HG02571 (cell line): ENCODE measurements at regions not wholly inside any gene's neighbourhood (a gene's known extent, or its start where the extent isn't known, plus 50 kb on each side); places are given as distances from the start of the nearest gene placed in this dataset.
A peak's percentile ranks its signal among the peaks of the same experiment; 100 is the strongest.
"Not testable (repeated sequence)": the region's sequence is repeated elsewhere in the genome, so short reads cannot be mapped to it uniquely, and the experiment has no call there.

Source experiments
- ATAC-seq: cut with Tn5 transposase; IDR thresholded peaks from one replicate; pipeline ENCODE4 v1.9.1; 2021; ENCODE audit warnings: mild to moderate bottlenecking, moderate library complexity; ENCODE audit not compliant: unreplicated experiment

DNA sequence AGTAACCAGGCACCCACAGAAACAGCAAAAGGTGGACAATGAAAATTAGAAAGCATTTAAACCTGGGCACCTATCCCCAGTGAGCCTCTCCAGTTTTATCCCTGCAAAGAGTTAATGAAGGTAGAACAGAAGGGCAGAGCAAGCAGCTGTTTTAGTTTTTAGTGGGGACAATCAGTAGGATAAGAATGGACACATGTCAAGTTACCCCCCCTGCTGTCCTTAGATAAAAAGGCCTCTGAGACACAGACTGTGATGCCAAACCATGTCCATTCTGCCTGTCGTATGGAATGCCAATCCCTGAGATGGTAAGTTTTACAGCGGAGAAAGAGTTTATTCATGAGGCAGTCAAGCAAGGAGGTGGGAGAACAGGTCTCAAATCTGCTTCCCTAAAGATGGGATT lies 162.6 kb upstream of the AGR3 start:
- no peak for ATAC-seq

GRCh38 chr7:17044861-17045260 lies 163.1 kb upstream of the AGR3 start:
- ATAC-seq, result no peak

- no peak for ATAC-seq
Observed at GRCh38 chr7:17046259-17046658, 164.5 kb upstream of the AGR3 start.

DNA sequence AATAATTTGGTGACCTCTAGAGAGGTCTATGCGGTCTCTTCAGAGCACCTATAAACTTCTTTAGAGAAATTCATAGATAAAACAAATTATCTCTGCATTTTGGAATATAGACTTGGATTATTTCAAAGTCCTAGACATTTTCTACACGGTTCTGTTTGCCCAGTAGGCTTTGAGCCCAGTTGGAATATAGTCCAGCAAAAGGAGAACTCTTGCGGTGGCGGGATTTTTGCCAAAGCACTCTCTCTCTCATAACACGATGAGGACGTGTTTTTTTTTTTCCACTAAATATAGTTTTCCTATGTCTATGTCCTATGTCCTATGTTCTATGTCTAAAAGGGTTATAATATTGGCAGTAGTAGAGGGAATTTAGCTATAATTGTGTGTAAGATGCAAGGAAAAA lies 164.9 kb upstream of the AGR3 start:
- no peak for ATAC-seq

GRCh38 chr7:17053164-17053563 lies 171.4 kb upstream of the AGR3 start:
- ATAC-seq, result not testable (repeated sequence)

- ATAC-seq, result no peak
Observed at GRCh38 chr7:17054206-17054605, 172.4 kb upstream of the AGR3 start.

DNA sequence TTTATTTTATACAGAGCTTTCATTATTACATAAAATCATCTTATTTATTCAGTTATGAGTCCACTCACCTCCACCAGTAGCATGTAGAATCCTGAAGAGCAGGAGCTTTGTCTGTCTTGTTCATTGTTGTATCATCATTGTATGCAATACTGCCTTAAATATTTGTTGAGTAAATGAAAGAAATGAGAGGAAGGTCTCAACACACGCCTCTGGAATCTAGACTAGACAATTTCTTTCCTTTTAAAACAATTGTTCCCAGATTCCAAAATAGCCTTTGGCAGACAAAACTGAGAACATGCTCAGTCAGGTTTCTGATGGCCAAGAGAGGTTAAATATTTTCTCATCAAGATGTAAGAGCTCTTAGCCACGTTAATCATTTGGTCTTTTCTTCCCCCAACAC lies 173.1 kb upstream of the AGR3 start:
- no peak for ATAC-seq

- ATAC-seq, result no peak
Observed at GRCh38 chr7:17055596-17055995, 173.8 kb upstream of the AGR3 start.

DNA sequence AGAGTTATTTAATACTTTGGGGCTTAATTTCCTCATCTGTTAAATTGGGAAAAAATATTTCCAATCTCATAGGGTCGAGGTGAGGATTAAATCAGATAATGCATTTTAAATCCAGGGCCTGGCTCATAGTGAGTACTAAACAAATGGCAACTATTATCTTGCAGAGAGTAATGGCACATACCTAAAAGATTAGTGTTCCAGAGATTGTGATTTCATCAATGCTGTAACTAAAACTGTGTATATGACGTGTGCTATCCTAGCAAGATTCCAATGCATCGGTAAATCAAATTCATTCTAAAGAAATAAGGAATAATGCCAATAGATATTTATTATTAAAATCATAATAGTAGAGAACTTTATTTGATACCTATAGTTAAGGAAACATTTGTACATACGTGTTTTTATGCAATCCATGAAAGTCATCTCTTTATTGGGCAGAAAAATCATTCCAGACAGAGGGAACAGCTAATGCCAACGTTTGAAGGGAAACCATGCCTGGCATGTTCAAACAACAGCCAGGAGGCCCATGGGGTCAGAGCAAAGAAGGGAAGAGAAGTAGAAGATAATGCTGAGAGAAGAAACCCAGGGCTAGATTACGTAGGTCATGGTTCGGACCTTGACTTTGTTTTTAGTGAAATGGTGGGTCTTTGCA lies 174.8 kb upstream of the AGR3 start:
- ATAC-seq, result no peak

- ATAC-seq, result no peak
Observed at GRCh38 chr7:17057143-17057509, 175.3 kb upstream of the AGR3 start.

- no peak for ATAC-seq
Observed at GRCh38 chr7:17058568-17058967, 176.8 kb upstream of the AGR3 start.

GRCh38 chr7:17060051-17060450 lies 178.3 kb upstream of the AGR3 start:
- ATAC-seq, result no peak

DNA sequence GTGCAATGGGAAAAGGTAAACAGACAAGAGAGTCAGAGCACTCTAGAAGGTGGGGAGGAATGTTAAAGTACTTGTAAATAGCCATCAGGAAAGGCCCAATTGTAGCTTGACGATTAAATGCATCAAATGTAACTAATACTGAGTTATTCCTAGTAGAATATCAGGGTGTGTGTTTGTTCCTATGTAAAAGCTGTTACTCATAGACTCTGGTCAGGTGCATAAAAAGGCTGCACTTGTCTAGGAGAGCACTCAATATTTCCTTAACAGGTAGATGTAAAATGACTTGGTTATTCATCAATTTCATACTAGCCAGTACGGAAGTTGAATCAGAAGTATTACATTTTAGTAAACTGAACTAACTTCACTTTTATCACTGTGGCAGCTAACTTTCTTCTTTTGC lies 179.7 kb upstream of the AGR3 start:
- ATAC-seq, result no peak

GRCh38 chr7:17062151-17063044 lies 180.6 kb upstream of the AGR3 start:
- ATAC-seq, result no peak

- no peak for ATAC-seq
Observed at GRCh38 chr7:17063045-17063383, 181.2 kb upstream of the AGR3 start.

- no peak for ATAC-seq
Observed at GRCh38 chr7:17067691-17068090, 185.9 kb upstream of the AGR3 start.

DNA sequence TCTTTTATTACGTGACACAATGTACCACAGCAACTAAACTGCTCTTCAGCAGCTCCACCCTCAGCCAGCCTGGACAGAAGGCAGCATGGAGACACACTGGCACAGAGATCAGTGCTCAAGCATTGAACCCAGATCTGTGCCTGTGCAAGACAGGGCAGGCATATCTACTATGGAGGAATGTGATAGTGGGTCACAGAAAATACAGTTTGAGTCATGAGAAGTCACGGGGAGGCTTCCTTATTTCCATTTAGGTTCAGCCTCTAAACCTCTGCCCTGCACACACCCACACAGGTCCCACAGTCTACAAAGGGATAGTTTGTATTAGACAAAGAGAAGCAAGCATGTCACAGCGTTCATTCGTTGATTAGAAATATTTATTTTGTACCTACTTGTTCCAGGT lies 187.4 kb upstream of the AGR3 start:
- ATAC-seq, result no peak

DNA sequence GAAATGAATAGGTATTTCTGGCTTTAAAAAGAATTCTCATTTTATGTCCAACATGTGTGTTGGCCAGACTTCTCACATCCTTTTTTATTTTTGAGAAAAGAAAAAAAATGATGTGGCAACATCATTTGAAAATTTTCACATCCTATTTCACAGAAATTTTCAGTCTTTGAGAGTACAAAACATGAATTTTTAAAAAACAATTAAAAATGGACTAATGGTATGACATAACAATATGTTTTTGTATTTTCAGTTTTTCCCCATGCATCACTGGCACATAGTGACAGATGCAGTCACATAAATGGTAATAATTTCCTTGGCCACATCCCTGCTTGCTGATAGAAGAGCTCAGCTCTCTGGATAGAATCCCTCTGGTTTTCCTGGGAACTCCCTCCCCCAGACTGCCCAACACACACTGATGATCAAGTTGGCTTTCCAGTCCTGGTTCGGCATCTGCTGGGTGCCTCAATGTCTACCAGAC lies 188.5 kb upstream of the AGR3 start:
- no peak for ATAC-seq

- ATAC-seq, result peak; percentile 78
Observed at GRCh38 chr7:17071866-17072265, 190.1 kb upstream of the AGR3 start.

- ATAC-seq, result no peak
Observed at GRCh38 chr7:17075601-17076255, 193.9 kb upstream of the AGR3 start.

GRCh38 chr7:17078298-17078697 lies 196.5 kb upstream of the AGR3 start:
- no peak for ATAC-seq
